ENCODE measurements at regions not wholly inside any gene's neighbourhood (a gene's known extent, or its start where the extent isn't known, plus 50 kb on each side); places are given as distances from the start of the nearest gene placed in this dataset.

DNA sequence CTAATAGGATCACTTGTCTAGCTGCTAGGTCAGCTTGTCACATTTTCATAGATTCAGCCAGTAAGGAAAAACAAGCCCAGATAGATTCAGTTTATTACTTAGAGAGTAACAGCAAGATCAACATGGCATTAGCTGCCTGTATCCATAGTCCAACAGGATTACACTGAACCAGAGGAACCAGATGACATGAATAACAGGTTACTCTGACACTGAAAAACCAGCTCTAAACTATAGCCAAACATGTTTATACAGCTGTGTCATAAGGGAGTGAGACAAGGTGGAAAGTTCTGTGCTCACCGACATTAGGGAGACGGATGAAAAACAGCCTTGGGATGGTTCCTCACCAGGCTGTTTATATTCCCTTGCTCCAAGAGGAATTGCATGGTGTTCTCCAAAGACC lies 102.9 kb upstream of the EOLA2 start:
- Histone ChIP-seq H3K9me3 (ENCODE audit: control insufficient read depth in 2 of 2, insufficient read depth in 1 of 2, low read depth in 1 of 2, low read length in 1 of 2) (no peaks in the 10 kb centered on the region), H3K27me3 (ENCODE audit: control insufficient read depth in 3 of 3, insufficient read depth in 3 of 3, low read length in 3 of 3) (no peaks in the 10 kb centered on the region), H3K27ac (ENCODE audit: low read depth in 1 of 3, low read length in 2 of 3) (no peak overlapping the region), H3K4me3 (ENCODE audit: low read depth in 1 of 3, low read length in 3 of 3) (no peak overlapping the region), H3K4me1 (ENCODE audit: control insufficient read depth in 3 of 3, insufficient read depth in 2 of 3, low read depth in 1 of 3, low read length in 2 of 3) (no peaks in the 10 kb centered on the region), H3K36me3 (ENCODE audit: control insufficient read depth in 3 of 3, insufficient read depth in 2 of 3, low read depth in 1 of 3, low read length in 3 of 3) (no peaks in the 10 kb centered on the region)
- WGBS, 3 donors = 83 to 96% (median 87%) methylated on average over 2 of the region's 2 CpGs
- no peak for FAIRE-seq
- no peak for DNase-seq

DNA sequence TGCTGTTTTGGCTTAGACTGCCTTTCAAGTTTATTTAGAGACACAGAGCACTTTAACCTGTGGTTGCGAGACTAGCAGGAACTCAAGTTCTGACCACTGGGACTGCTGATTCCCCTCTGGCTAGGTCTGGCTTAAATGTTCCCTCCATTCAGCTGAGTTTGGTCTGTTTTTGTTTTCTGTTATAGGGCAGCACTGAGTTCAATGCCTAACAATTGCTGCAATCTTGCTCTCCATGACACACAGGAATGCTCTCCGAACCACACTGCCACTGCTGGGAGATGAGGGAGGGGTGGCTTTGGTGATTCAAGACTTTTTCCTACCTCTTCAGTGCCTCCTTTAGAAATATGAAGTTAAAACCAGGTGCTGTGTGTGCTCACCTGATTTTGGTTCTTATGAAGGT lies 106.3 kb upstream of the EOLA2 start:
- H3K4me1 ChIP-seq (ENCODE audit: control insufficient read depth in 3 of 3, insufficient read depth in 2 of 3, low read depth in 1 of 3, low read length in 2 of 3) = no peaks in the 10 kb centered on the region
- H3K27me3 ChIP-seq (ENCODE audit: control insufficient read depth in 3 of 3, insufficient read depth in 3 of 3, low read length in 3 of 3) = no peaks in the 10 kb centered on the region
- no peak overlapping the region for H3K4me3 ChIP-seq (ENCODE audit: low read depth in 1 of 3, low read length in 3 of 3)
- no peaks in the 10 kb centered on the region for H3K36me3 ChIP-seq (ENCODE audit: control insufficient read depth in 3 of 3, insufficient read depth in 2 of 3, low read depth in 1 of 3, low read length in 3 of 3)
- 41 to 100% (median 44%) methylated on average over 1 to 2 of the region's 2 CpGs for WGBS, 3 donors
- DNase-seq (no peak), FAIRE-seq (no peak)
- H3K27ac ChIP-seq (ENCODE audit: low read depth in 1 of 3, low read length in 2 of 3) = no peak overlapping the region
- H3K9me3 ChIP-seq (ENCODE audit: control insufficient read depth in 2 of 2, insufficient read depth in 1 of 2, low read depth in 1 of 2, low read length in 1 of 2) = no peaks in the 10 kb centered on the region

DNA sequence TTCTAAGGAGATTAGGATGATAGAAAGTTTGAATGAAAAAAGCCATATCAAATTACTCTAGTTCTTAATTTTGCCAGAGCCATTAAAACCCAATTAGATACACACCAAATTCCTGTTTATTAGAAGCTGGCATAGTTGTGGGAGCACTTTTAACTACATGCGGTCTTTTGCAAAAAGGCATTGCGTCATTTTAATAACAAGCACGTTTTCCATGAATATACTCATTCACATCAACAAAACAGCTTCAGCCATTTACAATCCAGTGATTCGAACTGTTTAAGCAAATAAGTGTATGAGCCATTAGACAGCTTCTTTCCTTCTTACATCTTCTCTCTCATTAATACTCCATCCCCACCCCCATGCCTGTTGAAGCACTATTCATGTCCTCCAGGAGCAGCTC lies 109.5 kb upstream of the EOLA2 start:
- no peak for DNase-seq
- FAIRE-seq = no peak
- 82 to 92% (median 83%) methylated on average over 4 of the region's 4 CpGs for WGBS, 3 donors

DNA sequence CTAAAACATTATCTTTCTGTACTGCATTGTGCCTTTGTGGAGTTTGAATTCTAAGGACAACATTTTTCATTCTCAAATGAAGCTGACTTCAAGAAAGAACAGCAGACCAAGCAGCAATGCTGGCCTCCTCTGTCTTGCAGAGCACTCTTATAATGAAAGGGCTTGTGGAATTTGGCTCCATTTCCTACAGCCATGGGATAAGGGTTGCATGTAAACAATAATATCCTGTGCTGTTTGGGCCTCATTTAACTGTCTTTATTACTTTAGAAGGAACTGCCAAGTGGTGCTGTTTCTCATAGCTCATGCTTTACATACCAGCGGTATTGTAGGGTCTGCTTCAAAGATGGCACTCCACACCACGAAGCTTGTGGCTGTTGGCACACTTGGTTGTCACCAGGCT lies 111.4 kb upstream of the EOLA2 start:
- WGBS, 3 donors = 63 to 75% (median 68%) methylated on average over 2 of the region's 2 CpGs
- Histone ChIP-seq H3K36me3 (ENCODE audit: control insufficient read depth in 3 of 3, insufficient read depth in 2 of 3, low read depth in 1 of 3, low read length in 3 of 3) (no peaks in the 10 kb centered on the region), H3K27ac (ENCODE audit: low read depth in 1 of 3, low read length in 2 of 3) (no peak overlapping the region), H3K27me3 (ENCODE audit: control insufficient read depth in 3 of 3, insufficient read depth in 3 of 3, low read length in 3 of 3) (no peaks in the 10 kb centered on the region), H3K4me1 (ENCODE audit: control insufficient read depth in 3 of 3, insufficient read depth in 2 of 3, low read depth in 1 of 3, low read length in 2 of 3) (no peaks in the 10 kb centered on the region), H3K4me3 (ENCODE audit: low read depth in 1 of 3, low read length in 3 of 3) (no peak overlapping the region), H3K9me3 (ENCODE audit: control insufficient read depth in 2 of 2, insufficient read depth in 1 of 2, low read depth in 1 of 2, low read length in 1 of 2) (no peaks in the 10 kb centered on the region)
- FAIRE-seq = no peak
- DNase-seq = no peak

More for the DNA sequence above, 109.5 kb upstream of the EOLA2 start:
- Histone ChIP-seq H3K9me3 (ENCODE audit: control insufficient read depth in 2 of 2, insufficient read depth in 1 of 2, low read depth in 1 of 2, low read length in 1 of 2) (no peaks in the 10 kb centered on the region), H3K36me3 (ENCODE audit: control insufficient read depth in 3 of 3, insufficient read depth in 2 of 3, low read depth in 1 of 3, low read length in 3 of 3) (no peaks in the 10 kb centered on the region), H3K27ac (ENCODE audit: low read depth in 1 of 3, low read length in 2 of 3) (no peak overlapping the region), H3K27me3 (ENCODE audit: control insufficient read depth in 3 of 3, insufficient read depth in 3 of 3, low read length in 3 of 3) (no peaks in the 10 kb centered on the region), H3K4me1 (ENCODE audit: control insufficient read depth in 3 of 3, insufficient read depth in 2 of 3, low read depth in 1 of 3, low read length in 2 of 3) (no peaks in the 10 kb centered on the region), H3K4me3 (ENCODE audit: low read depth in 1 of 3, low read length in 3 of 3) (no peak overlapping the region)

DNA sequence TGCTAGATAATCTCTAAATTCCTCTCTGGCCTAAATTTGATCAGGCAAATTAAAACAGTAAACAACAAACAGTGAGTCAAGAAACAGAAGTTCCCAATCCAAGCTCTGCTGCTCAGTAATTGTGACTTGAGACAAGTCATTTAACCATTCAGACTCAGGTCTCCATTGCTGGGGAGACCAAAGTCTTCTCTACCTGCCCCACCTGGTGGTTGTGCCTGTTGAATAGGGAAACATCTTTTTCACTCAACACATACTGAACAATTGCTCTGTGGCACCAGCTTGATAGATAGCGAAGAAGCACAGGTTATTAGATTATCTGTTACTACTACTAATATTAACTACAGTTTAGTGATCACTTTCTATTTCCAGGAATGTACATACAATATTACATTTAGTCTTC lies 112.1 kb upstream of the EOLA2 start:
- Histone ChIP-seq H3K27me3 (ENCODE audit: control insufficient read depth in 3 of 3, insufficient read depth in 3 of 3, low read length in 3 of 3) (no peaks in the 10 kb centered on the region), H3K4me1 (ENCODE audit: control insufficient read depth in 3 of 3, insufficient read depth in 2 of 3, low read depth in 1 of 3, low read length in 2 of 3) (no peaks in the 10 kb centered on the region), H3K27ac (ENCODE audit: low read depth in 1 of 3, low read length in 2 of 3) (no peak overlapping the region), H3K4me3 (ENCODE audit: low read depth in 1 of 3, low read length in 3 of 3) (no peak overlapping the region), H3K36me3 (ENCODE audit: control insufficient read depth in 3 of 3, insufficient read depth in 2 of 3, low read depth in 1 of 3, low read length in 3 of 3) (no peaks in the 10 kb centered on the region), H3K9me3 (ENCODE audit: control insufficient read depth in 2 of 2, insufficient read depth in 1 of 2, low read depth in 1 of 2, low read length in 1 of 2) (no peaks in the 10 kb centered on the region)
- FAIRE-seq (no peak), DNase-seq (no peak)
- WGBS, 3 donors = 78 to 97% (median 95%) methylated on average over 1 of the region's 1 CpG

- H3K4me3 ChIP-seq (ENCODE audit: low read depth in 1 of 3, low read length in 3 of 3) = no peak overlapping the region
- no peaks in the 10 kb centered on the region for H3K36me3 ChIP-seq (ENCODE audit: control insufficient read depth in 3 of 3, insufficient read depth in 2 of 3, low read depth in 1 of 3, low read length in 3 of 3)
- 13 to 38% (median 18%) methylated on average over 2 of the region's 2 CpGs for WGBS, 3 donors
- no peak for FAIRE-seq
- no peaks in the 10 kb centered on the region for H3K27me3 ChIP-seq (ENCODE audit: control insufficient read depth in 3 of 3, insufficient read depth in 3 of 3, low read length in 3 of 3)
- H3K27ac ChIP-seq (ENCODE audit: low read depth in 1 of 3, low read length in 2 of 3) = no peak overlapping the region
- H3K4me1 ChIP-seq (ENCODE audit: control insufficient read depth in 3 of 3, insufficient read depth in 2 of 3, low read depth in 1 of 3, low read length in 2 of 3) = no peaks in the 10 kb centered on the region
- no peaks in the 10 kb centered on the region for H3K9me3 ChIP-seq (ENCODE audit: control insufficient read depth in 2 of 2, insufficient read depth in 1 of 2, low read depth in 1 of 2, low read length in 1 of 2)
- DNase-seq = no peak
Observed at GRCh38 chrX:150051096-150051495, 112.8 kb upstream of the EOLA2 start.

GRCh38 chrX:150052226-150052625 lies 113.9 kb upstream of the EOLA2 start:
- no peaks in the 10 kb centered on the region for H3K9me3 ChIP-seq (ENCODE audit: control insufficient read depth in 2 of 2, insufficient read depth in 1 of 2, low read depth in 1 of 2, low read length in 1 of 2)
- no peaks in the 10 kb centered on the region for H3K36me3 ChIP-seq (ENCODE audit: control insufficient read depth in 3 of 3, insufficient read depth in 2 of 3, low read depth in 1 of 3, low read length in 3 of 3)
- no peak overlapping the region for H3K27ac ChIP-seq (ENCODE audit: low read depth in 1 of 3, low read length in 2 of 3)
- no peaks in the 10 kb centered on the region for H3K4me1 ChIP-seq (ENCODE audit: control insufficient read depth in 3 of 3, insufficient read depth in 2 of 3, low read depth in 1 of 3, low read length in 2 of 3)
- no peak for FAIRE-seq
- no peaks in the 10 kb centered on the region for H3K27me3 ChIP-seq (ENCODE audit: control insufficient read depth in 3 of 3, insufficient read depth in 3 of 3, low read length in 3 of 3)
- DNase-seq = no peak
- H3K4me3 ChIP-seq (ENCODE audit: low read depth in 1 of 3, low read length in 3 of 3) = no peak overlapping the region
- WGBS, 3 donors = 88 to 100% (median 94%) methylated on average over 1 of the region's 1 CpG

GRCh38 chrX:150058728-150059127 lies 120.4 kb upstream of the EOLA2 start:
- WGBS, 3 donors = 75 to 100% (median 76%) methylated on average over 1 of the region's 1 CpG
- DNase-seq (no peak), FAIRE-seq (no peak)
- Histone ChIP-seq H3K4me1 (ENCODE audit: control insufficient read depth in 3 of 3, insufficient read depth in 2 of 3, low read depth in 1 of 3, low read length in 2 of 3) (no peaks in the 10 kb centered on the region), H3K27ac (ENCODE audit: low read depth in 1 of 3, low read length in 2 of 3) (no peak overlapping the region), H3K27me3 (ENCODE audit: control insufficient read depth in 3 of 3, insufficient read depth in 3 of 3, low read length in 3 of 3) (no peaks in the 10 kb centered on the region), H3K36me3 (ENCODE audit: control insufficient read depth in 3 of 3, insufficient read depth in 2 of 3, low read depth in 1 of 3, low read length in 3 of 3) (no peaks in the 10 kb centered on the region), H3K4me3 (ENCODE audit: low read depth in 1 of 3, low read length in 3 of 3) (no peak overlapping the region), H3K9me3 (ENCODE audit: control insufficient read depth in 2 of 2, insufficient read depth in 1 of 2, low read depth in 1 of 2, low read length in 1 of 2) (no peaks in the 10 kb centered on the region)

- H3K27ac ChIP-seq (ENCODE audit: low read depth in 1 of 3, low read length in 2 of 3) = no peak overlapping the region
- no peaks in the 10 kb centered on the region for H3K27me3 ChIP-seq (ENCODE audit: control insufficient read depth in 3 of 3, insufficient read depth in 3 of 3, low read length in 3 of 3)
- no peaks in the 10 kb centered on the region for H3K36me3 ChIP-seq (ENCODE audit: control insufficient read depth in 3 of 3, insufficient read depth in 2 of 3, low read depth in 1 of 3, low read length in 3 of 3)
- 93 to 96% (median 94%) methylated on average over 7 of the region's 7 CpGs for WGBS, 3 donors
- H3K4me1 ChIP-seq (ENCODE audit: control insufficient read depth in 3 of 3, insufficient read depth in 2 of 3, low read depth in 1 of 3, low read length in 2 of 3) = no peaks in the 10 kb centered on the region
- H3K4me3 ChIP-seq (ENCODE audit: low read depth in 1 of 3, low read length in 3 of 3) = no peak overlapping the region
- DNase-seq (no peak), FAIRE-seq (no peak)
- H3K9me3 ChIP-seq (ENCODE audit: control insufficient read depth in 2 of 2, insufficient read depth in 1 of 2, low read depth in 1 of 2, low read length in 1 of 2) = no peaks in the 10 kb centered on the region
Observed at GRCh38 chrX:150060406-150060805, 122.1 kb upstream of the EOLA2 start.

Data from small intestine (tissue), 7 donors.